ENCODE measurements at regions not wholly inside any gene's neighbourhood (a gene's known extent, or its start where the extent isn't known, plus 50 kb on each side); places are given as distances from the start of the nearest gene placed in this dataset.

- no peak for DNase-seq (ENCODE audit: low spot score)
- no peak overlapping the region for H3K27ac ChIP-seq
- TF ChIP-seq CTCF (conservative IDR thresholded peaks at IDR 0.05; ENCODE audit: low read depth) = no peak
- POLR2A ChIA-PET (ENCODE audit: low non-redundant PET) = no interaction called here
- CTCF ChIA-PET = no interaction called here
Observed at GRCh38 chr2:150388289-150388625, 99.2 kb downstream of the RND3 start.

- CTCF ChIA-PET = no interaction called here
- no peak for TF ChIP-seq CTCF (conservative IDR thresholded peaks at IDR 0.05; ENCODE audit: low read depth)
- POLR2A ChIA-PET (ENCODE audit: low non-redundant PET) = no interaction called here
- DNase-seq (ENCODE audit: low spot score) = no peak
- H3K27ac ChIP-seq = no peak overlapping the region
Observed at GRCh38 chr2:150387586-150388288, 99.7 kb downstream of the RND3 start.

GRCh38 chr2:150385211-150385610 lies 102.3 kb downstream of the RND3 start:
- ChIA-PET CTCF (no interaction called here), POLR2A (ENCODE audit: low non-redundant PET) (no interaction called here)
- H3K27ac ChIP-seq = no peak overlapping the region
- DNase-seq (ENCODE audit: low spot score) = no peak
- no peak for TF ChIP-seq CTCF (conservative IDR thresholded peaks at IDR 0.05; ENCODE audit: low read depth)

- CTCF ChIA-PET = no interaction called here
- POLR2A ChIA-PET (ENCODE audit: low non-redundant PET) = no interaction called here
Observed at GRCh38 chr2:150383587-150383986, 103.9 kb downstream of the RND3 start.

GRCh38 chr2:150379166-150379565 lies 108.3 kb downstream of the RND3 start:
- TF ChIP-seq CTCF (conservative IDR thresholded peaks at IDR 0.05; ENCODE audit: low read depth) = no peak
- H3K27ac ChIP-seq = no peak overlapping the region
- no peak for DNase-seq (ENCODE audit: low spot score)
- ChIA-PET CTCF (no interaction called here), POLR2A (ENCODE audit: low non-redundant PET) (no interaction called here)

More at GRCh38 chr2:150383587-150383986, 103.9 kb downstream of the RND3 start:
- no peak overlapping the region for H3K27ac ChIP-seq
- no peak for DNase-seq (ENCODE audit: low spot score)
- no peak for TF ChIP-seq CTCF (conservative IDR thresholded peaks at IDR 0.05; ENCODE audit: low read depth)

- no peak for DNase-seq (ENCODE audit: low spot score)
- TF ChIP-seq CTCF (conservative IDR thresholded peaks at IDR 0.05; ENCODE audit: low read depth) = no peak
- no peak overlapping the region for H3K27ac ChIP-seq
- ChIA-PET POLR2A (ENCODE audit: low non-redundant PET) (no interaction called here), CTCF (no interaction called here)
Observed at GRCh38 chr2:150378686-150379085, 108.8 kb downstream of the RND3 start.

All from RWPE1 (cell line).